ENCODE measurements at regions not wholly inside any gene's neighbourhood (a gene's known extent, or its start where the extent isn't known, plus 50 kb on each side); places are given as distances from the start of the nearest gene placed in this dataset.

- TF ChIP-seq ZFX (IDR thresholded peaks at IDR 0.05) (no peak), CTCF (conservative IDR thresholded peaks at IDR 0.05) (no peak)
These were observed 67.6 kb downstream of the SOWAHC start for GRCh38 chr2:109681633-109682380.

All from C4-2B (cell line).